Activated CD8-positive, alpha-beta T cell treated with anti-CD3 and anti-CD28 coated beads for 36 hours (primary cell): ENCODE measurements at regions not wholly inside any gene's neighbourhood (a gene's known extent, or its start where the extent isn't known, plus 50 kb on each side); places are given as distances from the start of the nearest gene placed in this dataset.

Experiments used
- ATAC-seq: fragments of 200-7000 bp; cut with Tn5 transposase; one replicate; pipeline ENCODE4 v1.10.0; 2021; ENCODE audit warnings: mild to moderate bottlenecking, moderate library complexity
- CTCF ChIA-PET: fragments of 350-600 bp; sonication (Branson Sonifier 250); formaldehyde crosslinking; loops from one replicate; lab custom pipeline; 2021; ENCODE audit warnings: antibody characterized with exemption; lab: Charles Lee
- POLR2A ChIA-PET: fragments of 350-600 bp; sonication (Branson Sonifier 250); formaldehyde crosslinking; loops from one replicate; lab custom pipeline; 2021; ENCODE audit warnings: antibody characterized with exemption; lab: Charles Lee
- DNase-seq: peaks from one replicate; pipeline ENCODE4 v3.0.0-alpha.2; 2020
- H3K27ac Mint-ChIP-seq: one replicate; pipeline ENCODE4 v1.8.0; 2021; ENCODE audit warnings: mild to moderate bottlenecking, mixed read lengths
- H3K27me3 Mint-ChIP-seq: one replicate; pipeline ENCODE4 v1.8.0; 2021; ENCODE audit warnings: mixed read lengths
- H3K36me3 Mint-ChIP-seq: one replicate; pipeline ENCODE4 v1.8.0; 2021; ENCODE audit warnings: low read depth, mixed read lengths
- H3K4me1 Mint-ChIP-seq: one replicate; pipeline ENCODE4 v1.8.0; 2021; ENCODE audit warnings: low read depth, mixed read lengths
- H3K4me3 Mint-ChIP-seq: one replicate; pipeline ENCODE4 v1.8.0; 2021; ENCODE audit warnings: mild to moderate bottlenecking, moderate library complexity, mixed read lengths
- H3K9me3 Mint-ChIP-seq: one replicate; pipeline ENCODE4 v1.8.0; 2021; ENCODE audit warnings: mixed read lengths
- CTCF ChIP-seq: fragments of 200-600 bp; IDR thresholded peaks from one replicate; pipeline ENCODE4 v1.8.0; 2022; ENCODE audit warnings: antibody characterized with exemption, mild to moderate bottlenecking
- intact Hi-C: fragments of 100-400 bp; cut with micrococcal nuclease; formaldehyde crosslinking; loops from one replicate; pipeline ENCODE4 v1.10.0; 2022

GRCh38 chr1:22386774-22387173 lies 64.9 kb upstream of the ZBTB40 start:
- Mint-ChIP-seq H3K4me1 (no peaks in the 10 kb centered on the region), H3K36me3 (no peaks in the 10 kb centered on the region), H3K4me3 (no peak overlapping the region), H3K9me3 (no peaks in the 10 kb centered on the region), H3K27ac (no peak overlapping the region), H3K27me3 (peaks cover 45% of the 10 kb centered on the region)
- ATAC-seq (no peak), DNase-seq (no peak)
- intact Hi-C loops: no loop called here
- TF ChIP-seq CTCF: no peak
- ChIA-PET POLR2A (no interaction called here), CTCF (interaction anchor here (1.4 kb wide), 1 partner anchor 14 kb away, joined by 3 read pairs; no protein-coding TSS in a partner anchor)

- ATAC-seq (no peak), DNase-seq (no peak)
- Mint-ChIP-seq H3K27ac (no peak overlapping the region), H3K9me3 (no peaks in the 10 kb centered on the region), H3K27me3 (peaks cover 44% of the 10 kb centered on the region), H3K4me1 (no peaks in the 10 kb centered on the region), H3K4me3 (no peak overlapping the region), H3K36me3 (no peaks in the 10 kb centered on the region)
- ChIA-PET CTCF (no interaction called here), POLR2A (no interaction called here)
- intact Hi-C loops: no loop called here
- no peak for TF ChIP-seq CTCF
Observed at GRCh38 chr1:22387919-22388580, 63.6 kb upstream of the ZBTB40 start.

GRCh38 chr1:22388671-22389450 lies 62.8 kb upstream of the ZBTB40 start:
- no peak overlapping the region for H3K4me3 Mint-ChIP-seq
- no peak overlapping the region for H3K27ac Mint-ChIP-seq
- H3K9me3 Mint-ChIP-seq: no peaks in the 10 kb centered on the region
- no peak for TF ChIP-seq CTCF
- intact Hi-C loops: no loop called here
- ChIA-PET POLR2A (no interaction called here), CTCF (no interaction called here)
- H3K27me3 Mint-ChIP-seq: peaks cover 41% of the 10 kb centered on the region
- ATAC-seq (no peak), DNase-seq (no peak)
- no peaks in the 10 kb centered on the region for H3K36me3 Mint-ChIP-seq
- H3K4me1 Mint-ChIP-seq: no peaks in the 10 kb centered on the region

- Mint-ChIP-seq H3K27ac (no peak overlapping the region), H3K9me3 (no peaks in the 10 kb centered on the region), H3K36me3 (no peaks in the 10 kb centered on the region), H3K4me3 (no peak overlapping the region), H3K27me3 (peaks cover 49% of the 10 kb centered on the region), H3K4me1 (peaks cover 8% of the 10 kb centered on the region)
- no peak for TF ChIP-seq CTCF
- POLR2A ChIA-PET: no interaction called here
- DNase-seq (no peak), ATAC-seq (no peak)
- CTCF ChIA-PET: interaction anchor here (0.6 kb wide), 1 partner anchor 311 kb away, joined by 3 read pairs; no protein-coding TSS in a partner anchor
- intact Hi-C loops: no loop called here
Observed at GRCh38 chr1:22393587-22393986, 58.1 kb upstream of the ZBTB40 start.
